ENCODE measurements at regions not wholly inside any gene's neighbourhood (a gene's known extent, or its start where the extent isn't known, plus 50 kb on each side); places are given as distances from the start of the nearest gene placed in this dataset.

- no peaks in the 10 kb centered on the region for H3K4me1 ChIP-seq (ENCODE audit: control insufficient read depth, insufficient read depth, low read length)
- WGBS (ENCODE audit: insufficient coverage, insufficient replicate concordance, low lambda C conversion rate, missing lambda C conversion rate), result 68% methylated on average over 1 of the region's 1 CpG
- in situ Hi-C loops (cut with MboI), result no loop called here
- BruUV-seq (replicated peaks), result no TSS peak
- ChIA-PET POLR2A (no interaction called here), RAD21 (ENCODE audit: unreplicated experiment) (no interaction called here), SMC1A (ENCODE audit: uncharacterized antibody, unreplicated experiment) (no interaction called here), CTCF (no interaction called here)
- no peak overlapping the region for H3K9ac ChIP-seq (ENCODE audit: control insufficient read depth, insufficient read depth, low read length)
- intact Hi-C loops (cut with micrococcal nuclease; ENCODE audit: unreplicated experiment), result no loop called here
- no peaks in the 10 kb centered on the region for H3K9me3 ChIP-seq (replicated peaks; ENCODE audit: control insufficient read depth, insufficient read depth, low read length)
- no peak overlapping the region for H3K4me3 ChIP-seq
- H3K79me2 ChIP-seq (ENCODE audit: control insufficient read depth, insufficient read depth, low read length), result no peaks in the 10 kb centered on the region
- H3K4me2 ChIP-seq (ENCODE audit: control insufficient read depth, insufficient read depth), result no peak overlapping the region
- ATAC-seq (no peak), DNase-seq (ENCODE audit: low read depth, low spot score) (no peak), FAIRE-seq (peak; percentile 52)
- no peak overlapping the region for H2AFZ ChIP-seq (ENCODE audit: control insufficient read depth, low read depth, low read length)
- no peaks in the 10 kb centered on the region for H3K36me3 ChIP-seq (ENCODE audit: control insufficient read depth in 2 of 2, insufficient read depth in 2 of 2, low read length in 1 of 2)
- H3K27me3 ChIP-seq (replicated peaks in 1 of 2; ENCODE audit: control insufficient read depth in 2 of 2, insufficient read depth in 2 of 2, low read length in 1 of 2), result no peaks in the 10 kb centered on the region
- no peak overlapping the region for H3K27ac ChIP-seq (ENCODE audit: control insufficient read depth, insufficient read depth)
- no peaks in the 10 kb centered on the region for H4K20me1 ChIP-seq (ENCODE audit: control insufficient read depth, insufficient read depth)
- TF ChIP-seq FOXM1 (IDR thresholded peaks at IDR 0.05; ENCODE audit: low read depth, low read length), result no peak
- no peak for TF ChIP-seq MEF2B (IDR thresholded peaks at IDR 0.05; ENCODE audit: partially characterized antibody, poor library complexity, severe bottlenecking)
- TF ChIP-seq RELB (IDR thresholded peaks at IDR 0.05; ENCODE audit: low read depth), result no peak
- no peak for TF ChIP-seq E4F1 (IDR thresholded peaks at IDR 0.05; ENCODE audit: borderline replicate concordance, partially characterized antibody)
- no peak for TF ChIP-seq KLF5 (IDR thresholded peaks at IDR 0.05; ENCODE audit: partially characterized antibody)
- TF ChIP-seq PML (IDR thresholded peaks at IDR 0.05; ENCODE audit: low read length), result no peak
- no peak for TF ChIP-seq CREM (IDR thresholded peaks at IDR 0.05; ENCODE audit: low read depth)
- TF ChIP-seq ZNF24 (IDR thresholded peaks at IDR 0.05), result no peak
- no peak for TF ChIP-seq HDAC6 (IDR thresholded peaks at IDR 0.05; ENCODE audit: unreplicated experiment)
- TF ChIP-seq MYB (IDR thresholded peaks at IDR 0.05; ENCODE audit: borderline replicate concordance, low read depth, low read length), result no peak
- TF ChIP-seq NRF1 (conservative IDR thresholded peaks at IDR 0.05; ENCODE audit: low read depth, low read length), result no peak
- TF ChIP-seq CREB1 (IDR thresholded peaks at IDR 0.05; ENCODE audit: low read depth), result no peak
- no peak for TF ChIP-seq ZNF687 (IDR thresholded peaks at IDR 0.05)
- TF ChIP-seq RFX5 (IDR thresholded peaks at IDR 0.05; ENCODE audit: low read depth, low read length), result no peak
- TF ChIP-seq NFIC (IDR thresholded peaks at IDR 0.05; ENCODE audit: low read depth, low read length), result no peak
- no peak for TF ChIP-seq BHLHE40 (IDR thresholded peaks at IDR 0.05; ENCODE audit: borderline replicate concordance in 1 of 2, low read depth in 2 of 2, low read length in 1 of 2)
- TF ChIP-seq SP1 (IDR thresholded peaks at IDR 0.05; ENCODE audit: low read depth, low read length), result no peak
These were observed 409.6 kb upstream of the PKN2 start for GRCh38 chr1:88274431-88274830.

Measured in GM12878 (cell line).